Activated T-helper 1 cell treated with anti-CD3 and anti-CD28 coated beads, Interleukin-2, amount 50 U/mL, for 16 hours (primary cell): ENCODE measurements at regions not wholly inside any gene's neighbourhood (a gene's known extent, or its start where the extent isn't known, plus 50 kb on each side); places are given as distances from the start of the nearest gene placed in this dataset.

Source experiments
- DNase-seq, 2 donors: peaks; one replicate each; pipeline ENCODE4 v3.0.0-alpha.2; 2020; ENCODE audit warnings: low read depth in 1 of 2, low spot score in 1 of 2

DNA sequence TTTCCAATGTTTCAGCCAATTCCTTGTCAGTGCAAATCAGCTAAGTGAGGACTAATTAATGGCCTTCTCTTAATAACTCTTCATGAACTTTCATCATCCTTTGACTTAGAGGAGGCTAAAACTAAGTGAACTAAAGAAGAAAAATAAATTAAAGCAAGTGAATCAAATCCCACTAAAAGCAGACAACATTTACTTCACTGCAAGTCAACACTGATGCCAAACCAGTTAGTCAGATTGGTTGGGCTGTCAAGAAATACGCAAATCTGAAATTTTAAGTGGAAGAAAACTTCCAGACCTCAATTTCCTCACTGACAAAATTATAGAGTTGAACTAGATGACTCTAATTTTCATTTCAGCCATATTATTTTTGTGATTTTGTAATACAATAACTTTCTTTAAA lies 137.2 kb upstream of the PRLR start:
- DNase-seq: no peak

DNA sequence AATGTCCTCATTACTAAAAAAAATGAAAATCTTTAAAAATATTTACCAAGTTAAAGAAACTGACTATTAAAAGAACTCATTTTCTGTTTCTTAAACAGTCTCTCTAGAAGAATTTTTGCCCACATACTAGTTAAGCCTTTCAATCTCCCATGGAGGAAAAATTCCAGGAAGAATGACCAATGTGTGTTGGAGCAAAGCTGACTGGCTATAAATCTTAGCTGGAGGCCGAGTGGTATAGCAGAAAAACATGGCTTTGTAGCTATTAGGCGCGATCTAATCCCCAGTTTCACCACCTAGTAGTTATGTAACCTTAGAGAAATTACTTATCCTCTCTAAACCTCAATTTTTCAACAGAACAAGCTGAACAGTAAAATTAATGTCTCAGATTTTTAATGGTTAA lies 135.5 kb upstream of the PRLR start:
- DNase-seq: no peak

DNA sequence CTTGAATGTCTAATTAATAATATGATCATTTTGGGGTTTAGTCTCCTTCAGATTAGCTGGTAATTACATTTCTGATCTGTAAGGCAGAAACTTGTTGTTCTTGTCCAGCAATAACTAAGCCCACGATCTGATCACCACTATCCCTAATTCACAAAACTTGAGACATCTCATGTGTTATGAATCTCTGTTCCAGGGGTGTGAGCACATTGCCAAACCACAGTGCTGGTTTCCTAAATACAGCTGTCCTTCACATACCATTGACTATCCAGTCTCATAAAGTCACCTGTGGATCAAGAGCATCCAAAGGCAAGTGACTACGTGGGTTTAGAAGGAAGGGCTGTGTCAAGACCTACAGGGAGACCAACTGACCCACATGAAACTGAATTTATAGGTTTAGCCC lies 134.1 kb upstream of the PRLR start:
- DNase-seq: no peak

DNA sequence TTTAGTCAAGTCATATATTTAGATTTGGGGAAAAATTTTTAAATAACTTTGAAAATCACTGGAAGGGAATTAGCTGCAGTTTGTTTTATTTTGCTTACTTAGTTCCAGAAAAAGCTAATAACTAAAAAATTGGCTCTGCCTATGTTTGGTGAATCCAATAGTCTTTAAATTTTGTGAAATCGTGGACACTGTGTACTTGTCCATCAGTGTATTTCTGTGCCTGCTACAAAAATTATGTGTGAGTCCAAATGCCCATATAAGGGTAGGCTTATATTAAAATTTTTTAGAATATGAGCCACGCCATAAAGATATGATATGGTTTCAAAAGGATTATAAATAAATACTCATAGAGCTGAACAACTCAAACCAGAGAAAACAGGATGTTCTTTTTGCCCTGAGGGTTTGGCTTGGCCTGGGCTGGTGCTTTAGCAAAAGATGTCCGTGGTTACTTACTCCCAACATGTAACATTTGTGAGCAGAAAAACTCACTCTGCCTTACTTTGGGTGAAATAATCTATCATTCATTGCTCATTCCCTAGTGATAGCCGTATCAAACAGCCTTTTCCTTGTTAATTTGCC lies 133.2 kb upstream of the PRLR start:
- DNase-seq: no peak

DNA sequence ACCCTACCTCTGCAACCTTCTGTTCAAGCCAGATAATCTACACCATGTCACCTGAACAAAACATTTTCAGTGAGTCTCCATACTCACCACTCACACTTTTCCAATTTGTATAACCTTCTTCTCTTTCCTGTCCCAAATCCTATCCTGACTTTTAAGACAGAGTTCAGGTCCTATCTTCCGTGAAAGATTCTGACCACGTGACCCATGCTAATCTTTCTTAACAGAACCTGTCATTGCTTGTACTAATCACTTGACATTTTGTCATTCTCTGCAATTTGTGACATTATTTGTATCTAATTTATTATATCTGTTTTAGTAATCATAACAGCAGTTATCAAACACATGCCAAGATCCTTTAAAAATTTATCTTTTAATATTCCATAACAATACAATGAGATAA lies 132.5 kb upstream of the PRLR start:
- no peak for DNase-seq

DNA sequence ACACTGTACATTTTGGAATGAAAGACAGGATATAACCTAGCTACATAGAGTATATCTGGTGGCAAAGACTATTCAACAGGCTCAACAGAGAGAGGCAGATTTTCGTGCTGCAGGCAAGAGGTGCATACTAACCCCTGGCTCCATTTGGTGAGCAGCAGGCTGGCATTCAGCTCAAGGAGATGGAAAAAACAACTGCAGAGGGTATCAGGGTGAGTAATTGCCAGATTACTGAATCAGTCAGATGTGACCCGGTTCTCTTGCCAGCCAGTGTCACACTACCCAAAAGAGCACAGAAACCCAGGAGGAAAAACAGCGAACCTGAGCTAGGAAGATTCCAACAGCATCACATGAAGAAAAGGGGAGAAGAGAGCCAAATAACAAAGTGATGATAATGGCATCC lies 130.4 kb upstream of the PRLR start:
- no peak for DNase-seq

DNA sequence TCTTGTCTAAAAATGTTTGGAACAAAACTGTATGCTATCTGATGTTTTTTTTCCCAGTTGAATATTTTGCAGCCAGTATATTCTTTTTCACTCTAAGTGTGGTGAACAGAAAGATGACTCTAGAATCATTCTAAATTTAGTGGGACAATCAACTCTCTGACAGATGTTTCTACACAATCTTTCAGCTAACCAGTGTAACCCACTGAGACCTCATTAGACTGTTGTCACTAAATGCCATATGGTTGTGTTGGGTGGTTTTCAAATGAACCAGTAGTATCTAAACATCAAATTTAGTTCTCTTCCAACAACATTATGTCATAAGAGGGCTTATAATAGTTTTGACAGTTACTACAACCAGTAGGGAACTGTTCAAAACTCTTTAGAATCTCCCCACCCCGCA lies 129.6 kb upstream of the PRLR start:
- DNase-seq: no peak

DNA sequence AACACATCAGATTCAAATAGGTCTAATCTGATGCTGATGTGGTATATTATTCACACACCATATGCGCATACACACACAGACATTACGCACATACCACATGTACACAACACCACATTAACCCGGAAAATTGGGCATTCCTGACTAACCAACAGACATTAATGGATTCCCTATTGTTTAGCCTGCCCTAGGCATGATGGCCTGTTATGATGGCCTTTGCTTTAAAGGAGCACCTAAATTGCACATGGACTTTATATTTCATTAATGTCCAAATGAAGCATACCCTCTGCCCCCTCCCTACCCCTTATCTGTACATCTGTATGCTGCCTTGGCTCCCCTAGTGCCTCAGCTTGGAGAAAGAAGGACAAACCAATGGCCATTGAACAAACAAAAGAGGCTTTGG lies 127.7 kb upstream of the PRLR start:
- no peak for DNase-seq

DNA sequence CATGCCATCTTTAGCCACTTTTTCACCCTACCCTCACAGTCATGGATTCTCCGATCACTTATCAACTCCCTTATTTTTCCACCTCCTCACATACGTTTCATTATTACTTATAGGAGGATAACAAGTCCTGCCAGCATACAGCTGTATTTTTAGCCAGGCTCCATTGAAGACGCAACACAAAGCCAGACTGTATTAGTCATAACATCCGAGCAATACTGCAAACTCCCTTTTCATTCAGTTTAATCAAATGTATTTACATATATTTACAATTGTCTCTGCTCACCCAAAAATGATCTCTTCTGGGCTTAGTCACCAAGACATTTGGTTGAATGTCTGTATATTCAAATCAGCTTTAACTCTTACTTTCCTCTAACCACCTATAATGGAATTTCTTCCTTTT lies 126.4 kb upstream of the PRLR start:
- DNase-seq: no peak

DNA sequence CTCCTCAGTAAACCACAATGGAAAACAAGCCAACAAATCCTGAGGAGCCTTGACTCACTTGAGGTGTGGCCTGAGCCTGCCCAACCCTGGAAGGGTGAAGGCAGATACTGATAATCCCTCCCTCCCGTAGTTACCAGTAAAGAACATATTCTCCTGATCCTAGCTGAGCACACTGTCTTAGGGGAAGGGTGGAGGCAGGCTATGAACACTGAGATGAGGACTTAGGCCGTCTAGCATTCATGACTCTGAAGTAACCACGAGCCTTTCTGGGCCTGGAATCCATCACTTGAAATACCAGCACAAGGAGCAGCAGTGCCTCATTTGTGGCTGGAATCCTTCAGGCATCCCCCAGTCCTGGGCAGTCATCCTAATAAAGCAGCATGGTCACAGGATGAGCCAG lies 124.5 kb upstream of the PRLR start:
- no peak for DNase-seq

DNA sequence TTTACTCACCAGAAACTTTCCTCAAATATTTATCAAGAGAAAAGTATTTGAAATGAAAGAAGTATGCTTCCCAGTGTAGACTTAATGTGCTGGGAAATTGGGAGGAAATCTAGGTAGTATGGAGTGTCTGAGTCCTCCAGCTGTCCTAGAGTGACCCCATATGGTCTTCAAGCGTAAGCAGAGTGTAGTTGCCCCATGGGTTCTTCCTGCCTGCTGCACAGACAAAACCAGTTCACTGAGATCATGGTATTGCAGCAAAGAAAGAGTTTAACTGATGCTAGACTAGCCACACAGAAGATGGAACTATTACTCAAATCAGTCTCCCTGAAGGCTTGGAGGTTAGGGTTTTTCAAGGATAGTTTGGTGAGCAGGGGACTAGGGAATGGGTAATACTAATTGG lies 114.9 kb upstream of the PRLR start:
- DNase-seq: no peak

DNA sequence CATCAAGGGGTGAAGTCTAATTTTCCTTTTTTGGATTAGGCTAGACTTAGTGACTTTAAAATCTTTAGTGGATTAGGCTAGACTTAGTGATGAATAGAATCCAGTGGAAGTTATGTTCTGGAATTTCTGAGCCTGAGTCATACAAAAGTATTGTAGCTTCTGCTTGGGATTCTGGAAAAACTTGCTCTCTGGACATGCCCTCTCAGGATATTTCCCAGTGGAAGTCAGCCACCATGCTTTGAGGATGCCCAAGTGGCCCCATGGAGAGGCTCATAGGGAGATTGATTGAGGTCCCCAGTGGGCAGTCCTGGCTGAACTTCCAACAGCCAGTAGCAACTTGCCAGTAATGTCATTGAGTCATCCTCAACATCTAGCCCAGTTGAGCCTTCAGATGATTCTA lies 112.4 kb upstream of the PRLR start:
- DNase-seq: no peak

DNA sequence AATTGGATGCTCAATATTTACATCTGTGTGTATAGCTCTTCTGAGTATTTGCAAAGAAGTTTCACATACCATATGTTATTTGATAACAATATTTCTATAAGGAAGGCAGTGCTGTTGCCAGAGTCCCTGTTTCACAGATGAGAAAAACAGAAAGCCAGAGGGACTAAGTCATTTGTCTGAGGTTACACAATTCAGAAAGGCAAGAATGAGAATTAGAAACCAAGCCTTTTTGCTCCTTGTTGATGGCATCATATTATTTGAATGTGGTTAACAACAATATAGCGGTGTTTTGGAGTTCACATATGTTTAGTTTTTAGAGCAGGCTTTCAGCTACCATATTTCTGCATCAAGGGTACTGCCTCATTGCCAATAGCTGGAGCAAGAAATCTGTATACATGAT lies 110.9 kb upstream of the PRLR start:
- DNase-seq: no peak

DNA sequence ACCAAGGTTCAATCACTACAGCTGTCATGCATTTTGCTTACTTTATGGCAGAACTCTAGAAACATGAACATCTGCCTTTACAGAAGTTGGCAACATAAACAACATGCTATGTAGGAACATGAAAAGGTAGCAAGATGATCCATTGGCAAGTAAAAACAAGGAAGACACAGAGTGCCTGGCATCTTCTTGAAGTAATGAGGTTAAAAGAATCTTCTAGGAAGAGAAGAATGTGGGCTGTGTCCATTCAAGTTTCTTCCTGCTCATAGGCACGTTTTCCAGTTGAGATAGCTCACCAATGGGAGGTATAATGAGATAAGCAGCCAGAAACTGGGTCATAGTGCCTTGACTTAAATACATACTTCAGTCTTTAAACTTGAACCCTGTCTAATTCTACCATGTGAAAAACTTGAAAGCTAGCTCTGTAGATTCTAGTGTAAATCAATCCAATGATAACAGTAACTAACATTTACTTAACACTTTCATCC lies 109.4 kb upstream of the PRLR start:
- DNase-seq: no peak

DNA sequence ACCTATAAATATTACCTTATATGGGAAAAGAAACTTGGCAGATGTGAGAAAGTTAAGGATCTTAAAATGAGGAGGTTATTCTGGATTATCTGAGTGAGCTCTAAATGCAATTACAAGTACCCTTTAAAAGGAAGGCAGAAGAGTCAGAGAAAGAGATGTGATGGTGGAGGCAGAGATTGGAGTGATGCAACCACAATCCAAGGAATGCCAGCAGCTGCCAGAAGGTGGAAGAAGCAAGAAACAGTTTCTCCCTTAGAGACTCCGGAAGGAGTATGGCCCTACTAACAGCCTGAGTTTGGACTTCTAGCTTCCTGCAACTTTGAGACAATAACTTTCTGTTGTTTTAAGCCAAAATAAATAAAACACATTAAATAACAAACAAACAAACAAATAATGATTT lies 108.7 kb upstream of the PRLR start:
- no peak for DNase-seq

DNA sequence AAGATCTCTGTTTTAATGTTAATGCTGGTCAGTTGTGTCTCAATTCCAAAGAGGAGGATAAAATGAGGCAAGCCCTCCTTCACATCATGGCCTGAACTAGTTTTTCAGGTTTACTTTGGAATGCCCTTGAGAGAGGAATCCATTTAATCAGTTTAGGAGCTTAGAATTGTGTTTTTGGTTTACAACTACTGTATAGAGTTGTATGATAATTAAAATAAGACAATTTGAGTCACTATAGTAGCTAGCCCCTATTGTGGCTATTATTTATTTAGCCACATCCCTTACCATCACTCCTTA lies 107.8 kb upstream of the PRLR start:
- no peak for DNase-seq

DNA sequence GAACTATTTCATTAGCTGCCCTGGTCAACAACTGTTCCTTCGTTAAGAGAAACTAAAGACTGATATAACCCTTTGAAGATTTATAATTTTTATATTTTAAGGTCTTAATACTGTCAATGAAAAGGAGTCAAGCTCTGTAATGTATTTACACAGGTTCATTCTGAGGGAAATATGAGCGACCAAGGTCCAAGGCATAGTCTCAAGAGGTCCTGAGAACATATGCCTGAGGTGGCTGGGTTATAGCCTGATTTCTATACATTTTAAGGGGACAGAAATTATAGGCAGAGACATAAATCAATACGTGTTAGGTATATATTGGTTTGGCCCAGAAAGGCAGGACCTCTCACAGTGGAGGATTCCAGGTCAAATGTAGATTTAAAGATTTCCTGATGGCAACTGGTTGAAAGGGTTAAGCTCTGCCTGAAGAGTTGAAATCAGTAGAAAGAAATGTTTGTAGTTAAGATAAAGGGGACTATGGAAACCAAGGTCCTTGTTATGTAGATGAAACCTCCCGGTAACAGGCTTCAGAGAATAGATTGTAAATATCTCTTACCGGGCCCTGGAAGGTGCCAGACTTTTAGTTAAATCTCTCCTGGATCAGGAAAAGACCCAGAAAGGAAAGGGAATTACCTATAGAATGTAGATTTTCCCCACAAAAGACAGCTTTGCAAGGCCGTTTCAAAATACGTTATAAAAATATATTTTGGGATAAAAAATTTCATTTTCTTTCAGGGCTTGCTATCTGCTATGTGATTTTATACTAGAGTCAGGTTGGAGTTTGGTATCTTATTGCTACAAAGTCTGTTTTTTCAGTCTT lies 107.3 kb upstream of the PRLR start:
- DNase-seq: no peak

DNA sequence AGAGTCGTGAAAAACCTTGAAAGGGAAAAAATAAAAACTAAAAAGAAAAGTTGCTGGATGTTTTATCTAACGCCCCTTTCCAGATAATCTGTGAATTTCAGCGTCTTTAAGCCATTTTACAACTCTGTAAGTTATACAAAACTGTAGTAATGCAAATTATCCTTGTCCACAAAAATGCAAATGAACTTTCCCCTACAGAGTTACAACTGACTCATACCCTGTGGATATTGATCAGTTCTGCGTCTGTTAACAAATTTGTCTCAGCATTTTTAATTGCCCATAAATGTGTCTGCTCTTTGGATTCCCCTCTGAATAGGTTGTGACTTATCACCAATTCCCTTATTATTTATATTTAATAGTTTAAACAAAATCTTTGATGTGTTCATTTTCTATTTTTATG lies 105.9 kb upstream of the PRLR start:
- DNase-seq: no peak

DNA sequence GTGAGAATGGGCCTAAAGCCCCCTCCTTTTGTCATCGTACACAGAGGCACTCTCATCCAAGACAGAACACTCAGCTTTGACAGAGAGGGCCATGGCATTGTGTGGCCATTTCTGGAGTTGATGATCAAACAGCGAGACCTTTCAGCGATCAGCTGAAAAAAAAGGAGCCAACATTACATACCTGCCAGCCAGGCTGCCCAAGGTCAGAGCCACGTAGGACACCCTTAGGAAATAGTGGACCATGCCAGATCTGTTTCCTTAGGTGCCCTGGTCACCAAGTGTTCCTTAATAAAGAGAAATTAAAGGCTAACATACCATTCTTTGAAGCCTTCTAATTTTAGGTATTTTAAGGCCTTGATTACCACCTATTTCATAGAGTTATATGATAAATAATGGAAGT lies 105.5 kb upstream of the PRLR start:
- no peak for DNase-seq

DNA sequence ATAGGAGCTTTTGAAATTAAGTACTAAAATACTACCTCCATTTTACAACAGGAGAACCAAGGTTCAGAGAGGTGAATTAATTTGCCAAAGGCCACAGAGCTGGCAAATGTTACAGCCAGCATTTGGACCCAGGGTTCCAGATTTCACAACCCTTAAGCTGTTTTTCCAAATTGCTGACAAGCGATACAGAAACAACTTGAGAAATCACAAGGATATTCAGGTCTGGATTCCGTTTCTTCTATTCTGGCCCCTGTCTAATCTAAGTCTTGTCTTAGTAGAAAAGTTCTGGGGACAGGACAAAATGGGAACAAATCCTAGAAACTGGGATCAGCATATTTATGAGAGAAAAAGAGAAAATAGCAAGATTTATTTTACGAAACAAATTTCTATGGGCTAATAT lies 103.1 kb upstream of the PRLR start:
- DNase-seq: no peak

DNA sequence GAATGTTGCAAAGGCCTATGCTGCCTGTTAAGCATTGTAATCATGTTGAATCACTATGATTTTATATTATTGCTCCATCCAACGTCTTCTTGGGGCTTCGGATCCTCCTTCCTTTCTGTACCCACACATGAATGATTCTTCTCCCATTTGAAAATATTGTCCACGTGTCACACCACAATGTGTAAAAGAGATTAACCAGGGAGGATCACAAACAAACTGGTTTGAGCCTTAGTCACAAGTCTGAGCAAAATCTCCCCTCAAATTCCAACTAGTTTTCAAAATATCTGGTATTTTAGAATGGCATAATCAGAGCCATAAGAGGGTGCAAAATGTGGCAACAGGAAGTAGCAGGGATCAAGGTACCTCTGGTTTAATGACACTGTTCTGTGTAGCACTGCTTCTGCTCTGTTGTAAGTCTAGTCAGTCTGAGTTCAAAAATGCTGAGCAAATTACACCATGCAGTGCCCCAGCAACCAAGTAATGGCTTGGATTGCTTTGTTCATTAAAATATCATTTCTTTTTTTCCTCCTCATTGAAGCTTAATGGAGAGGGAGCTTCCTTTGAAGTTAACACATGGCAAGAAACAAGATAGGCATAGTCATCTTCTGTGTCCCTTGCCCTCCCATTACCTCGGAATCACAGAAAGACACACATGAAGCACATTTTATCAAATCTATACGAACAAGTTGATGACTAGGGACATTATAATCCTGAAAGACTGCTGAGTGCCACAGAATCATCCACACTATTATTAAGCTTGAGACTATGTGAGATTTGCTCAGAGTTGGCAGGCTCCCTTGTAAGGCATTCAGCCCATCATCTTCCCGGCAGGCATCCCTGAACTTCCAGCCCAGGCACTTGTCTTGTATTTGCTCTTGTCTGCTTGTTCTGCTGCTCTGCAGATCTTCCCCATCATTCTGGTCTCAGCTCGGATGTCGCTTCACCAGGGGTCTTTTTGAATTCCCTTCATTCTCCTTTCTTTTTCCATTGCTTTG lies 102.0 kb upstream of the PRLR start:
- no peak for DNase-seq

DNA sequence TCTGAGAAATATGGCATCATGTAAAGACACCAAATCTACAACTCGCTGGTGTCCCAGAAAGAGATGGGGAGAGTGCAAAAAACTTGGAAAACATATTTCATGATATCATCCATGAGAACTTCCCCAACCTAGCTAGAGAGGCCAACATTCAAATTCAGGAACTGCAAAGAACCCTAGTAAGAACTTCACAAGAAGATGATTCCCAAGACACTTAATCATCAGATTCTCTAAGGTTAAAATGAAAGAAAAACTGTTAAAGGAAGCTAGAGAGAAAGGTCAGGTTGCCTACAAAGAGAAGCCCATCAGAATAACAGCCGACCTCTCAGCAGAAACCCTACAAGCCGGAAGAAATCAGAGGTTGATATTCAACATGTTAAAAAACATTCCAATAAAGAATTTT lies 95.5 kb upstream of the PRLR start:
- no peak for DNase-seq
